HG03103 (cell line): ENCODE measurements at regions not wholly inside any gene's neighbourhood (a gene's known extent, or its start where the extent isn't known, plus 50 kb on each side); places are given as distances from the start of the nearest gene placed in this dataset.

ENCODE experiments used
- ATAC-seq: cut with Tn5 transposase; IDR thresholded peaks from one replicate; pipeline ENCODE4 v1.9.1; 2021; ENCODE audit warnings: low read depth; ENCODE audit not compliant: unreplicated experiment

DNA sequence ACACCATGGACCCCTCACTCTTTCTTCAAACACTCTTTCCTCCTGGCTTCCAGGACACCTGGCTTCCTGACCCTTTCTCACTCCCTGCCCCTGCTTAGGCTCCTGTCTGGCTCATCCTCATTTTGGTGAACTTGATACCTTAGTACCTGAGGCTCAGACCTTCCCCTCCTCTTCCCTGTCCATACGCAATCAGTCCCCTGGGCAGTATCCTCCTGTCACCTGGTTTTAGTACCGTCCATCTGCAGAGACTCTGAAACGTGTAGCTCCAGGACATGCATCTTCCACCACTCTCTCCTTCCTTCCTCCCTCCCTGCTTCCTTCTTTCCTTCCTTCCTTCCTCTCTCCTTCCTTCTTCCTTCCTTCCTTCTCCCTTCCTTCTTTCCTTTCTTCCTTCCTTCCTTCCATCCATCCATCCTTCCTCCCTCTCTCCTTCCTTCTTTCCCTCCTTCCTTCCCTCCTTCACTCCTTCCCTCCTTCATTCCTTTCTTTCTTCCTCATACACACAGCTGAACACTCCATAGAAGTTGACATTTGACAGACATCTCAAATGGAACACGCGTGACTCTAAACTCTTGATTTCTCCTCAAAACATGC lies 1488.6 kb downstream of the TBC1D22A start:
- no peak for ATAC-seq

GRCh38 chr22:48250286-48250895 lies 1487.9 kb downstream of the TBC1D22A start:
- ATAC-seq: no peak

GRCh38 chr22:48249713-48250268 lies 1487.3 kb downstream of the TBC1D22A start:
- ATAC-seq: no peak

GRCh38 chr22:48248901-48249455 lies 1486.5 kb downstream of the TBC1D22A start:
- no peak for ATAC-seq

GRCh38 chr22:48247829-48248228 lies 1485.4 kb downstream of the TBC1D22A start:
- ATAC-seq: no peak

- no peak for ATAC-seq
Observed at GRCh38 chr22:48245196-48245485, 1482.7 kb downstream of the TBC1D22A start.

- ATAC-seq: no peak
Observed at GRCh38 chr22:48244388-48245195, 1482.1 kb downstream of the TBC1D22A start.

DNA sequence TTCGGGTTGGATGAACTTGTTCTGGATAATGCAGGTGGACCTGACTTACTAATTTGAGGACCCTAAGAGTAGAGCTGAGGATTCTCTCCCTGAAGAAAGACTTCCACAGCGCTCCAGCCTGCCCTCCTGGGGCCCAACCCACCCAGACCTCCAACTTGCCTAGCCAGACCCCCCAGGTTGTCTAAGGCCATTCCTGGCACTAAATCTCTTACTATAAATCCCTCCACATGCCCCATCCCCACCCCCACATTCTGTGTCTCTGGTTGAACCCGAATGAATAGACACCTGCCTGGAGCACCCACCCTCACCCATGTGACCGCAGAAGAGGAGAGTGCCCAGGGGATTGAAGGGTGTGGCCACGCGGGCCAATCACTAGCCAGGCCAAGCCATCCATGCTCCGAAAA lies 1480.0 kb downstream of the TBC1D22A start:
- ATAC-seq: no peak

- no peak for ATAC-seq
Observed at GRCh38 chr22:48241658-48242057, 1479.2 kb downstream of the TBC1D22A start.

GRCh38 chr22:48240935-48241230 lies 1478.4 kb downstream of the TBC1D22A start:
- ATAC-seq: no peak

DNA sequence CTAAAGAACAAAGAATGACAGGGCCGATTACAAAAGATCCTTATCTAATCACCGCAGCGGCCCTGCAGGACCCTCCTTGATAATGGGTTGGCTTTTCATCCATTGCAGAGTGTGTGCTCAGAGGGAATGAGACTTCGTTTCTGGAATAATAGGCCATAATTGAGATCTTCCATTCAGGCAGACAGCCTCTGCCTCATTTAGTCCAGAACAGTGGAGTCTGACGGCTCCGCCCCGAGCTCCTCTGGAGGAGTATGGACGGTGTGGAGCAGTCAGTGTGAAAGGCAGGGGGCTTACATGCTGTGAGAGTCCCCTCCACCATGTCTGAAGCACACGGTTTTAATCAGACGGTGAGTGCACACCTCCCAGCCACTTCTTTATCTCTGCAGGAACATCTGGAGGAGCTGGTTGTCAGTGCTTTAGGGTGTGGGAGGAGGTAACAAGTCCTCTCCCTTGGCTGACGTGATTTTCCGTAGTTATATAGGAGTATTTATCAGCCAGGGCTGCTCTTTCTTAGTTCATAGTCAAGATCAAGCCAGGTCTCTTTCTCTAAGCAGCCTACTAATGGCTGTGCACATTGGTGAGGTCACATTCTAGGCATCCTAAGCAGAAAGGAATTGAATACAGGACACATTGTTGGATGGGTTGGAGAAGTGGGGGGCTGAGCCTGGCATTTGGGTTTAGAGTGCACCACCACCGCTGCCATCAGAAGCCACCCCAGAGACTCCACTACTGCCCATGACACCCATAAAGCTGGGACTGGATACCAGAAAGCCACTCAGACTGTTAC lies 1477.9 kb downstream of the TBC1D22A start:
- no peak for ATAC-seq

DNA sequence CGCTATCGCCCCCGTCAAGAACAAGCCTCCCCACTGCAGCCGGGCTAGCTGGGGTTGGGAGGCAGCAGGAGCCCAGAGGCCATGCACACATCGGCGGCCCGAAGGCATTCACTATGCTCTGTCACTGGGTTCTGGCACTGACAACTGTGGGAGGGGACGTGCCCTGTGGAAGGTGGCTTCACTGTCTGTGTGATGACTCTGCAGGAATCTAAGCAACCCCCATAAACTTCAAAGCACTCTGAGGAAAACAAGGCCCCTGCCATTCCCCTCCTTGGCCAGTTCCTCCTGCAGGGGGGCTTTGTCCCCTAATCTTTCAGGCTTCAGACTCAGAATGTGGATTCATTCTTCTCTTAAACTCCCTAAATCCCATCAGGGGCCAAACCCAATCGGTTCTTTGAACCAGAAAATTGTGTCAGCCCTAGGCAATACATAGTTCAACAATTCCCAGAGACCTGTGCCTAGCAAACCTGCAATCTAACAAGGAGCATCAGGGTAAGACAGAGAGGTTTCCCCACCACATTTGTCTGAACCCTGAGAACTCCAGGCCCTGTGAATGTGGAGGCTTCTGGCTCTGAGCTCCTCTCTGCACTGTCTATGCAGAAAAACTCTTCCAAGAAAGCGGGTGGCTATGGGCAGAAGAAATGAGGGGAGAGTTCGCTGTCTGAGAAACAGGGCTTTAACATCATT lies 1477.2 kb downstream of the TBC1D22A start:
- ATAC-seq: no peak

GRCh38 chr22:48238966-48239365 lies 1476.5 kb downstream of the TBC1D22A start:
- ATAC-seq: no peak

DNA sequence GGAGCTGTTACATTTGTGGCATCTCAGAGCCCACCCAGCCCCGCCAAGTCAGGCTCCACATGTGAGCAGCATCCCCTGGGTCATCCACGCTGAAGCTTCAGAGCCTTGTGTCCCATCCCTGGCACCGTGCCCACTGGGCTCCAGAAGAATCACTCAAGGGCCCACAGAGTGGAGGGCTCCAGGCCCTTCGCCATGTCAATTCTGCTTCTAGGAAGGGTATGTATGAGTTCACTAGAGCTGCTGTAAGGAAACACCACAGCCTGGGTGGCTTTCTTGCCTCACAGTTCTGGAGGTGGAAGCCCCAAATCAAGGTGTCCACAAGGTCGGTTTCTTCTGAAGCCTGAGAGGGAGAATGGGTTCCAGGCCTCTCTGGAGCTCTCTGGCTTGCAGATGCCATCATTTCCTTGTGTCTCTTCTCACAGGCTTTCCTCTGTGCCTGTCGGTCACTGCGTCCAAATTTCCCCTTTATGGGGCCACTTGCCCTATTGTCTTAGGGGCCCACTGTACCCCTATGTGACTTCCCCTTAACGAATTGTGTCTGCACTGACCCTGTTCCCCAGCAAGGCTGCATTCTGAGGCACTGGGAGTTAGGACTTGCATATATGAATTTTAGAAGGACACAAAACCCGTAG lies 1476.0 kb downstream of the TBC1D22A start:
- no peak for ATAC-seq

GRCh38 chr22:48237466-48238283 lies 1475.2 kb downstream of the TBC1D22A start:
- no peak for ATAC-seq

GRCh38 chr22:48236261-48236660 lies 1473.8 kb downstream of the TBC1D22A start:
- no peak for ATAC-seq

DNA sequence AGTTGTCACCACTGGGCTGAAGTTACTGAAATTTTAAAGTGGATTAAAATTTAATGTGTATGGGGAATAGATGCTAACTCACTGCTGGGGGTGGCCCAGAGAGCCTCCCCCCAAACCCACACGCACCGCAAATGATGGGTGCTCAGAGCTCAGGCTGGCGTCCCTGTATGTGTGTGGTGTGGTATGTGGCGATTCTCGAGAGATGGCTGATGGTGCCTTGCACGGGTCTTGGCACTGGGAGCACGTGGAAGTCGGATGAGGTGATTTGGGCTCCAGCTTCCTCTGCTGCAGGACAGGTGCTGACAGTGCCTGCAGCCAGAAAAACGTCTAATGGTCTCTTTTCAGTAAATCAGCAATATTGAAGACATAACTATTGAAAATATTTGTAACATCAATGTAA lies 1473.3 kb downstream of the TBC1D22A start:
- no peak for ATAC-seq

GRCh38 chr22:48234011-48234410 lies 1471.6 kb downstream of the TBC1D22A start:
- ATAC-seq: no peak

GRCh38 chr22:48233586-48233985 lies 1471.1 kb downstream of the TBC1D22A start:
- no peak for ATAC-seq
